ENCODE measurements at regions not wholly inside any gene's neighbourhood (a gene's known extent, or its start where the extent isn't known, plus 50 kb on each side); places are given as distances from the start of the nearest gene placed in this dataset.

GRCh38 chr20:39111359-39112177 is 149.4 kb downstream of the DHX35 start:
- Histone ChIP-seq H3K9me3 (no peaks in the 10 kb centered on the region), H3K36me3 (no peaks in the 10 kb centered on the region), H3K4me3 (no peak overlapping the region), H3K4me1 (ENCODE audit: insufficient read depth) (no peaks in the 10 kb centered on the region), H3K27me3 (no peaks in the 10 kb centered on the region), H3K27ac (no peak overlapping the region)
- TF ChIP-seq EP300 (IDR thresholded peaks at IDR 0.05), result no peak
- TF ChIP-seq, protein P1, sequence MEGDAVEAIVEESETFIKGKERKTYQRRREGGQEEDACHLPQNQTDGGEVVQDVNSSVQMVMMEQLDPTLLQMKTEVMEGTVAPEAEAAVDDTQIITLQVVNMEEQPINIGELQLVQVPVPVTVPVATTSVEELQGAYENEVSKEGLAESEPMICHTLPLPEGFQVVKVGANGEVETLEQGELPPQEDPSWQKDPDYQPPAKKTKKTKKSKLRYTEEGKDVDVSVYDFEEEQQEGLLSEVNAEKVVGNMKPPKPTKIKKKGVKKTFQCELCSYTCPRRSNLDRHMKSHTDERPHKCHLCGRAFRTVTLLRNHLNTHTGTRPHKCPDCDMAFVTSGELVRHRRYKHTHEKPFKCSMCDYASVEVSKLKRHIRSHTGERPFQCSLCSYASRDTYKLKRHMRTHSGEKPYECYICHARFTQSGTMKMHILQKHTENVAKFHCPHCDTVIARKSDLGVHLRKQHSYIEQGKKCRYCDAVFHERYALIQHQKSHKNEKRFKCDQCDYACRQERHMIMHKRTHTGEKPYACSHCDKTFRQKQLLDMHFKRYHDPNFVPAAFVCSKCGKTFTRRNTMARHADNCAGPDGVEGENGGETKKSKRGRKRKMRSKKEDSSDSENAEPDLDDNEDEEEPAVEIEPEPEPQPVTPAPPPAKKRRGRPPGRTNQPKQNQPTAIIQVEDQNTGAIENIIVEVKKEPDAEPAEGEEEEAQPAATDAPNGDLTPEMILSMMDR (IDR thresholded peaks at IDR 0.05), result no peak
- TF ChIP-seq POLR2A (IDR thresholded peaks at IDR 0.05), result no peak
- DNase-seq, result no peak
- WGBS, 3 donors, result 4 to 7% (median 6%) methylated on average over 4 of the region's 4 CpGs
- intact Hi-C loops (cut with DNase I), result no loop called here

- intact Hi-C loops (cut with DNase I), result no loop called here
- Histone ChIP-seq H3K27ac (no peak overlapping the region), H3K9me3 (no peaks in the 10 kb centered on the region), H3K4me1 (ENCODE audit: insufficient read depth) (no peaks in the 10 kb centered on the region), H3K27me3 (no peaks in the 10 kb centered on the region), H3K4me3 (no peak overlapping the region), H3K36me3 (no peaks in the 10 kb centered on the region)
- TF ChIP-seq POLR2A (IDR thresholded peaks at IDR 0.05) (no peak), EP300 (IDR thresholded peaks at IDR 0.05) (no peak)
- TF ChIP-seq, protein P1 (IDR thresholded peaks at IDR 0.05), result no peak
- DNase-seq, result no peak
Measured at GRCh38 chr20:39110819-39111136, 148.6 kb downstream of the DHX35 start.

GRCh38 chr20:39109933-39110818 is 148.0 kb downstream of the DHX35 start:
- no peaks in the 10 kb centered on the region for H3K4me1 ChIP-seq (ENCODE audit: insufficient read depth)
- no peaks in the 10 kb centered on the region for H3K27me3 ChIP-seq
- TF ChIP-seq EP300 (IDR thresholded peaks at IDR 0.05) (no peak), POLR2A (IDR thresholded peaks at IDR 0.05) (no peak)
- TF ChIP-seq, protein P1 (IDR thresholded peaks at IDR 0.05), result no peak
- DNase-seq, result no peak
- H3K36me3 ChIP-seq, result no peaks in the 10 kb centered on the region
- 14 to 19% (median 15%) methylated on average over 10 of the region's 10 CpGs for WGBS, 3 donors
- H3K4me3 ChIP-seq, result no peak overlapping the region
- no peak overlapping the region for H3K27ac ChIP-seq
- H3K9me3 ChIP-seq, result no peaks in the 10 kb centered on the region
- intact Hi-C loops (cut with DNase I), result no loop called here

DNA sequence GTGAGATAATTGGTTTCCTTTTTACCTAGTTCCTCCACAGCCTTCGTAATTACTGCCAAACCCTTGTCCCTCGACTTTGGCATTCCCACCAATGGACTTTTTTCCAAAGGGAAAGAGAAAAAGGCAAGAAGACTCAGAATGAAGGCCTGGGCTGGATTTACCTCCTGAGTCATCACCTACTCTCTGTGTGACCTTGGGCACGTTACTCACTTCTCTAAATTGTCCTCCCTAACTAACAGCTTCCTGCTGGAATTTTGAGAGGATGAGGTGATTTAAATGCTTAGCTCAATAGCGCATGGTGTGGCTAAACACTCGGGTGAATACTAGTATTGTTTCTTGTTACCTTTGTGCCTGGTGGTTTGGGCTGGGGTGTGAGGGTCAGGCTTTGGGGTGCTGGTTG is 146.6 kb downstream of the DHX35 start:
- no peak overlapping the region for H3K4me3 ChIP-seq
- H3K9me3 ChIP-seq, result no peaks in the 10 kb centered on the region
- no peak for TF ChIP-seq POLR2A (IDR thresholded peaks at IDR 0.05)
- TF ChIP-seq, protein P1 (IDR thresholded peaks at IDR 0.05), result no peak
- TF ChIP-seq EP300 (IDR thresholded peaks at IDR 0.05), result no peak
- H3K4me1 ChIP-seq (ENCODE audit: insufficient read depth), result no peaks in the 10 kb centered on the region
- DNase-seq, result no peak
- 12 to 19% (median 15%) methylated on average over 5 of the region's 5 CpGs for WGBS, 3 donors
- no peaks in the 10 kb centered on the region for H3K27me3 ChIP-seq
- H3K36me3 ChIP-seq, result no peaks in the 10 kb centered on the region
- intact Hi-C loops (cut with DNase I), result no loop called here
- no peak overlapping the region for H3K27ac ChIP-seq

All from ovary (tissue), 7 donors.